Ovary (tissue), 3 donors: ENCODE measurements at regions not wholly inside any gene's neighbourhood (a gene's known extent, or its start where the extent isn't known, plus 50 kb on each side); places are given as distances from the start of the nearest gene placed in this dataset.

ENCODE experiments used
- CTCF ChIP-seq, 3 donors: fragments of 450-650 bp in 2 of 3; fragments of 200-600 bp in 1 of 3; IDR thresholded peaks; one replicate each; pipeline versions ENCODE4 v1.5.1 to v1.8.0; 2016 to 2022; ENCODE audit warnings: antibody characterized with exemption in 3 of 3, mild to moderate bottlenecking in 1 of 3
- POLR2A ChIP-seq: fragments of 450-650 bp; IDR thresholded peaks from one replicate; pipeline ENCODE4 v1.6.1; 2017; ENCODE audit warnings: antibody characterized with exemption, mild to moderate bottlenecking, moderate library complexity
- donor health status: DM: no; HTN: no; CAD: no.

DNA sequence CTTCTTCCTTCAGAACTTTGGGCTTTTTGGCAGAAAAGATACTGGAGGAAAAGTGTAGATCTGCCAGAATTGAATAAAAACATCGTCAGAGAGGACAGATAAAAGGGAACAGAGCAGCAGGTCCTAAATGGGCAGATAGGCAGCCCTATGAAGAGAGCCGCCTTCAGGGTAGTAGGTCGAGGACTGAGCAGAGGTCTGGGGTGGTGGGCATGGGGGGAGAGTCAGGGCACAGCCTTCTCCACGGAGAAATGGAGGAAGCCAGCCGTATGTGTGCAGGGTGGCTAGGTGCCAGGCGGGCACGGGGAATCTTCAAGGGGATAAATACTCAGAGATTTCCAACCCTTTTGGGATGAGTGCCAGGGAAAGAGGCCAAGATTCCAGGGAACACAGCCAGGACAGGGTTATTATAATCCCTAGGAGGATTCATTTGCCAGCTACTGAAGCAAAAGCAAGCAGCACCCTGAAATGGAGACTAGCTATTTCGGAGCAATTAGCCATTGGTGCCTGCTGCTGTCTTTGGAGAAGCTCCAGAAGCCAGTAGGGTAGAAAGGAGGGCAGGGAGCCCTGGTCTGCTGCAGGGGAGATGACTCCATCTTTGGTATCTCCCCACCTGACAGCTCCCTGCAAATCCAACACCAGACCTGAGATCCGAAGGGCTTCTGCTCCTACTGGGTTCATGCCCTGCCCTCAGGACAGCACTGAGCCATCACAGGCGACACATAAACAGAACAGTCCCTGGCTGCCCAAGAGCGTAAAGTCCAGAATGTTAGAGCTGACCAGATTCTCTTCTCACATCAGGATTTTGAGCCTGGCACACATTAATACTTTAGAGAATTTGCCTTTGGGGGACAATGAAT, 174.5 kb upstream of the NTM start:
- TF ChIP-seq CTCF (IDR thresholded peaks at IDR 0.05) (no peak), POLR2A (no peak)
